Fibroblast of lung (primary cell): ENCODE measurements at regions not wholly inside any gene's neighbourhood (a gene's known extent, or its start where the extent isn't known, plus 50 kb on each side); places are given as distances from the start of the nearest gene placed in this dataset.

Source experiments
- DNase-seq, 2 donors: peaks; one replicate each; pipeline versions ENCODE4 v3.0.0 to v3.0.0-alpha.2; 2010; ENCODE audit warnings: low read depth in 2 of 2
- H2AFZ ChIP-seq: 2 replicates; pipeline ENCODE4 v1.5.1; 2012; ENCODE audit warnings: low read length, control low read depth, inconsistent platforms
- H3K27ac ChIP-seq: 2 replicates; pipeline ENCODE4 v1.5.1; 2011; ENCODE audit warnings: low read length, control low read depth; ENCODE audit not compliant: insufficient read depth
- H3K27me3 ChIP-seq: 2 replicates; pipeline ENCODE4 v1.5.1; 2011; ENCODE audit warnings: mild to moderate bottlenecking, low read length; ENCODE audit not compliant: control insufficient read depth, insufficient read depth
- H3K36me3 ChIP-seq: 2 replicates; pipeline ENCODE4 v1.5.1; 2011; ENCODE audit warnings: low read length; ENCODE audit not compliant: control insufficient read depth, insufficient read depth
- H3K4me1 ChIP-seq: 2 replicates; pipeline ENCODE4 v1.5.1; 2011; ENCODE audit warnings: low read length; ENCODE audit not compliant: control insufficient read depth, insufficient read depth; ENCODE audit errors: extremely low read depth
- H3K4me2 ChIP-seq: 2 replicates; pipeline ENCODE4 v1.5.1; 2011; ENCODE audit warnings: low read length, control low read depth; ENCODE audit not compliant: insufficient read depth; ENCODE audit errors: extremely low read depth
- H3K4me3 ChIP-seq, 4 experiments: fragments of 200-600 bp in 1 of 4; sonication (generic) in 1 of 4; replicated peaks in 1 of 4; 2 replicates each; pipeline ENCODE4 v1.5.1; 2011 to 2016; ENCODE audit warnings: low read length in 4 of 4, low read depth in 3 of 4, mild to moderate bottlenecking in 3 of 4, control low read depth in 2 of 4, inconsistent platforms in 1 of 4, mixed read lengths in 1 of 4; ENCODE audit not compliant: insufficient read depth in 1 of 4; ENCODE audit errors: control extremely low read depth in 1 of 4
- H3K79me2 ChIP-seq: 2 replicates; pipeline ENCODE4 v1.5.1; 2012; ENCODE audit warnings: mild to moderate bottlenecking, low read length, inconsistent platforms; ENCODE audit not compliant: control insufficient read depth, insufficient read depth
- H3K9ac ChIP-seq: 2 replicates; pipeline ENCODE4 v1.5.1; 2011; ENCODE audit warnings: mild to moderate bottlenecking, low read length, control low read depth; ENCODE audit not compliant: insufficient read depth
- H3K9me3 ChIP-seq: 2 replicates; pipeline ENCODE4 v1.5.1; 2012; ENCODE audit warnings: low read depth, low read length; ENCODE audit not compliant: control insufficient read depth, insufficient read depth
- H4K20me1 ChIP-seq: 2 replicates; pipeline ENCODE4 v1.5.1; 2011; ENCODE audit warnings: low read length; ENCODE audit not compliant: control insufficient read depth, insufficient read depth; ENCODE audit errors: extremely low read depth
- EZH2 ChIP-seq: IDR thresholded peaks from 2 replicates; pipeline ENCODE4 v1.5.1; 2012; ENCODE audit warnings: low read length, control low read depth, mild to moderate bottlenecking; ENCODE audit errors: missing control alignments
- TF ChIP-seq, protein P1 (sequence below), 2 donors: IDR thresholded peaks in 1 of 2; conservative IDR thresholded peaks in 1 of 2; 1 replicate in 1 of 2; 2 replicates in 1 of 2; pipeline ENCODE4 v1.5.1; 2011 to 2012; ENCODE audit warnings: low read length in 2 of 2, control low read depth in 1 of 2, inconsistent platforms in 1 of 2, low read depth in 1 of 2, mild to moderate bottlenecking in 1 of 2

DNA sequence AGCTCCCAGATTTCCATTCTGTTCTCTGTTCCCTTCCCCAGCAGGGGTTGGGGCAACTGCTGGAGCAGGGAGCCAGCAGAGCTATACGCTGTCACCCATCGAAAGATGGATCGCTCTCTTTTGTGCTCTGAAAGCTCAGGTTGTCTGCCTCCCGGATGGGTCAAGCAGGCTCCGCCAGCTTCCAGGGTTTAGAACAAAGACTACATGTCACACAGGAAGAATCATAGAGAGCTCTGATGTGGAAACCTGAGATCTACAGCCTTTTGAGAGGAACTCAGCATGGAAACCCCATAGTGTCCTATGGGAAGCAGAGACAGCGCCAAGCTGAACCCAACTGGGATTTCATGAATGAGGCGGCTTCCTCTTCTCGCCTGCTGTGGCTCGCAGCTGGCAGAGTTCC, 205.4 kb downstream of the HS3ST1 start:
- Histone ChIP-seq H3K4me1 (no peaks in the 10 kb centered on the region), H3K4me3 (no peak overlapping the region), H3K36me3 (no peaks in the 10 kb centered on the region), H3K4me2 (no peak overlapping the region), H4K20me1 (no peaks in the 10 kb centered on the region), H3K79me2 (no peaks in the 10 kb centered on the region), H3K9ac (no peak overlapping the region), H3K27ac (no peak overlapping the region), H3K9me3 (no peaks in the 10 kb centered on the region), H2AFZ (no peak overlapping the region), H3K27me3 (no peaks in the 10 kb centered on the region)
- DNase-seq = peak in 1 of 2 donors; percentile 6
- TF ChIP-seq, protein P1, sequence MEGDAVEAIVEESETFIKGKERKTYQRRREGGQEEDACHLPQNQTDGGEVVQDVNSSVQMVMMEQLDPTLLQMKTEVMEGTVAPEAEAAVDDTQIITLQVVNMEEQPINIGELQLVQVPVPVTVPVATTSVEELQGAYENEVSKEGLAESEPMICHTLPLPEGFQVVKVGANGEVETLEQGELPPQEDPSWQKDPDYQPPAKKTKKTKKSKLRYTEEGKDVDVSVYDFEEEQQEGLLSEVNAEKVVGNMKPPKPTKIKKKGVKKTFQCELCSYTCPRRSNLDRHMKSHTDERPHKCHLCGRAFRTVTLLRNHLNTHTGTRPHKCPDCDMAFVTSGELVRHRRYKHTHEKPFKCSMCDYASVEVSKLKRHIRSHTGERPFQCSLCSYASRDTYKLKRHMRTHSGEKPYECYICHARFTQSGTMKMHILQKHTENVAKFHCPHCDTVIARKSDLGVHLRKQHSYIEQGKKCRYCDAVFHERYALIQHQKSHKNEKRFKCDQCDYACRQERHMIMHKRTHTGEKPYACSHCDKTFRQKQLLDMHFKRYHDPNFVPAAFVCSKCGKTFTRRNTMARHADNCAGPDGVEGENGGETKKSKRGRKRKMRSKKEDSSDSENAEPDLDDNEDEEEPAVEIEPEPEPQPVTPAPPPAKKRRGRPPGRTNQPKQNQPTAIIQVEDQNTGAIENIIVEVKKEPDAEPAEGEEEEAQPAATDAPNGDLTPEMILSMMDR (conservative IDR thresholded peaks at IDR 0.05 in 1 of 2, IDR thresholded peaks at IDR 0.05 in 1 of 2; ENCODE audit: low read depth in 1 of 2, low read length in 2 of 2) = no peak
- no peak for TF ChIP-seq EZH2

DNA sequence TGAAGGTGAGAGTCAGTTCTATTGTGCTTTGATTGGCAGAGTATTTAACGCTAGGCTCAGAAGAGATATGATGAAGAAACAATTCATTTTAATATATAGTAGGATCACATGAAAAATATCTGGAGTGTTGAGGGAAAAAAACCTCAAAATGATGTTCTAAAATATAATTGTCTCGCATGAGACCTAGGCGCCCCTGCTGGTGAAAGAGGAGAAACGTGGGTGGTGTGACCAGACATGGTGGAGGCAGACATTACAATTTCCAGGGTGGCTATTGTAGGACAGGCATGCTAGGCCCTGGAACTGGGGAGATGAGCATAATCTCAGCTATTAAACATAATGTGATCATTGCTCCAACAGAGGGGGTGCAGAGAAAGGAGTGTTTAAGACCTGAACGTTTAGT, 210.0 kb downstream of the HS3ST1 start:
- H3K9ac ChIP-seq = no peak overlapping the region
- no peak for DNase-seq
- no peaks in the 10 kb centered on the region for H3K9me3 ChIP-seq

DNA sequence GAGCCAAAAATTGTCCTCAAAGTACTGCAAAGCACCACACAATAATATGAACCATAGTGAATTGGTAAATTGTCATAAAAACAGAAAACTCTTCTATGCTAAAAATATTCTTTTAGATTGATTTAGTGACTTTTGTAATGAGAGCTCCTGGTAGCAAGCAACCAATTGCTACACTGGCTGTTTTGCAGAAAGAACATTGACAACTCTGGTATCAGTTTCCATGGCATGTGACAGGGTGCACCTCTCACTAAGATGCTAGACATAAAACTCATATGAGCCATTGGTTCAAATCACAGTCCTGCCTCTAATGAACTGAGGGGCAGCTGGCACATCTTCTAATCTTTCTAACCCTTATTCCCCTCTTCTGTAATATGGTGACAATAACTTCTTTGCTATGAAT, 212.2 kb downstream of the HS3ST1 start:
- no peak for DNase-seq

More for the DNA sequence above, 210.0 kb downstream of the HS3ST1 start:
- TF ChIP-seq EZH2 = no peak
- TF ChIP-seq, protein P1 (conservative IDR thresholded peaks at IDR 0.05 in 1 of 2, IDR thresholded peaks at IDR 0.05 in 1 of 2; ENCODE audit: low read depth in 1 of 2, low read length in 2 of 2) = no peak
- no peak overlapping the region for H3K4me3 ChIP-seq
- no peaks in the 10 kb centered on the region for H3K4me1 ChIP-seq
- no peak overlapping the region for H2AFZ ChIP-seq
- H3K36me3 ChIP-seq = no peaks in the 10 kb centered on the region
- no peak overlapping the region for H3K27ac ChIP-seq
- no peaks in the 10 kb centered on the region for H3K27me3 ChIP-seq
- no peaks in the 10 kb centered on the region for H3K79me2 ChIP-seq
- H4K20me1 ChIP-seq = no peaks in the 10 kb centered on the region
- no peak overlapping the region for H3K4me2 ChIP-seq

More for the DNA sequence above, 212.2 kb downstream of the HS3ST1 start:
- no peak overlapping the region for H3K4me2 ChIP-seq
- no peaks in the 10 kb centered on the region for H3K27me3 ChIP-seq
- no peaks in the 10 kb centered on the region for H3K79me2 ChIP-seq
- no peaks in the 10 kb centered on the region for H3K4me1 ChIP-seq
- TF ChIP-seq, protein P1 (conservative IDR thresholded peaks at IDR 0.05 in 1 of 2, IDR thresholded peaks at IDR 0.05 in 1 of 2; ENCODE audit: low read depth in 1 of 2, low read length in 2 of 2) = no peak
- no peak for TF ChIP-seq EZH2
- no peaks in the 10 kb centered on the region for H4K20me1 ChIP-seq
- H2AFZ ChIP-seq = no peak overlapping the region
- no peak overlapping the region for H3K4me3 ChIP-seq
- H3K9me3 ChIP-seq = no peaks in the 10 kb centered on the region
- H3K9ac ChIP-seq = no peak overlapping the region
- H3K36me3 ChIP-seq = no peaks in the 10 kb centered on the region
- H3K27ac ChIP-seq = no peak overlapping the region
